GM19238 (cell line): ENCODE measurements at regions not wholly inside any gene's neighbourhood (a gene's known extent, or its start where the extent isn't known, plus 50 kb on each side); places are given as distances from the start of the nearest gene placed in this dataset.
"Not testable (repeated sequence)": the region's sequence is repeated elsewhere in the genome, so short reads cannot be mapped to it uniquely, and the experiment has no call there.

Source experiments
- DNase-seq: peaks from one replicate; pipeline ENCODE4 v3.0.0; 2011; ENCODE audit warnings: low spot score; ENCODE audit not compliant: insufficient read length

- DNase-seq = no peak
These were observed 201.1 kb downstream of the SMAD2 start for GRCh38 chr18:47729356-47729755.

- no peak for DNase-seq
These were observed 201.5 kb downstream of the SMAD2 start for GRCh38 chr18:47728921-47729320.

GRCh38 chr18:47727409-47727808, 203.1 kb downstream of the SMAD2 start:
- DNase-seq = no peak

GRCh38 chr18:47726550-47726949, 203.9 kb downstream of the SMAD2 start:
- no peak for DNase-seq

GRCh38 chr18:47725656-47726055, 204.8 kb downstream of the SMAD2 start:
- no peak for DNase-seq

GRCh38 chr18:47724186-47724975, 206.1 kb downstream of the SMAD2 start:
- DNase-seq = no peak

- no peak for DNase-seq
These were observed 208.6 kb downstream of the SMAD2 start for GRCh38 chr18:47721876-47722275.

- DNase-seq = no peak
These were observed 209.7 kb downstream of the SMAD2 start for GRCh38 chr18:47720741-47721140.

GRCh38 chr18:47719096-47719780, 211.2 kb downstream of the SMAD2 start:
- DNase-seq = no peak

GRCh38 chr18:47718646-47719045, 211.8 kb downstream of the SMAD2 start:
- DNase-seq = no peak

- no peak for DNase-seq
These were observed 213.2 kb downstream of the SMAD2 start for GRCh38 chr18:47717257-47717656.

- no peak for DNase-seq
These were observed 213.8 kb downstream of the SMAD2 start for GRCh38 chr18:47716632-47717185.

- DNase-seq = no peak
These were observed 220.0 kb downstream of the SMAD2 start for GRCh38 chr18:47710451-47710850.

GRCh38 chr18:47709556-47709955, 220.9 kb downstream of the SMAD2 start:
- DNase-seq = no peak

GRCh38 chr18:47708206-47708605, 222.3 kb downstream of the SMAD2 start:
- no peak for DNase-seq

- DNase-seq = no peak
These were observed 229.3 kb downstream of the SMAD2 start for GRCh38 chr18:47701134-47701533.

GRCh38 chr18:47696870-47697269, 233.6 kb downstream of the SMAD2 start:
- DNase-seq = no peak

GRCh38 chr18:47691611-47692010, 238.8 kb downstream of the SMAD2 start:
- no peak for DNase-seq

- not testable (repeated sequence) for DNase-seq
These were observed 239.7 kb downstream of the SMAD2 start for GRCh38 chr18:47690778-47691177.

- DNase-seq = no peak
These were observed 241.1 kb downstream of the SMAD2 start for GRCh38 chr18:47689371-47689770.

GRCh38 chr18:47686806-47687205, 243.7 kb downstream of the SMAD2 start:
- DNase-seq = no peak

GRCh38 chr18:47683774-47684173, 246.7 kb downstream of the SMAD2 start:
- no peak for DNase-seq

- DNase-seq = no peak
These were observed 247.6 kb downstream of the SMAD2 start for GRCh38 chr18:47682876-47683275.
